ENCODE measurements at regions not wholly inside any gene's neighbourhood (a gene's known extent, or its start where the extent isn't known, plus 50 kb on each side); places are given as distances from the start of the nearest gene placed in this dataset.
A peak's percentile ranks its signal among the peaks of the same experiment; 100 is the strongest.
"Not testable (repeated sequence)": the region's sequence is repeated elsewhere in the genome, so short reads cannot be mapped to it uniquely, and the experiment has no call there.

DNA sequence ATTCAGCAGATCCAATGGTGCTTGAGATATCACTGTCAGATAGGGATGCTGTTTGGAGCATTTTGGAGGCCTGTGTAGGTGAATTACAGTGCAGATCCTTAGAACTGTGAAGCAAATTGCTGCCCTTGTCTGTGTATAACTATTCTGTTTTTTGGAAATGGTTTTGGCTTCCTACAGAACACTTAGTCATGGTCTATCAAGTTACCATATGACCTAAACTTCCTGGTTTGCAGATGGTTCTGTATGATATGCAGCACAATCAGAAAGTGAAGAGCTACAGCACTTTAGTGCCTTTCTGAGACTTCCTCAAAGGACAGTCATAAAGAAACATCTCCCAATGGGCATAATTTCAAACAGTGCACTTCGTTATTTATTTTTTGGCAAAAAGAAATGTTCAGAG lies 688.6 kb downstream of the SH3BGRL start:
- Histone ChIP-seq H3K4me1 (no peaks in the 10 kb centered on the region), H3K9me3 (no peaks in the 10 kb centered on the region), H3K27ac (no peak overlapping the region), H3K4me3 (no peak overlapping the region), H3K27me3 (no peaks in the 10 kb centered on the region), H3K36me3 (no peaks in the 10 kb centered on the region)
- TF ChIP-seq, protein P1, sequence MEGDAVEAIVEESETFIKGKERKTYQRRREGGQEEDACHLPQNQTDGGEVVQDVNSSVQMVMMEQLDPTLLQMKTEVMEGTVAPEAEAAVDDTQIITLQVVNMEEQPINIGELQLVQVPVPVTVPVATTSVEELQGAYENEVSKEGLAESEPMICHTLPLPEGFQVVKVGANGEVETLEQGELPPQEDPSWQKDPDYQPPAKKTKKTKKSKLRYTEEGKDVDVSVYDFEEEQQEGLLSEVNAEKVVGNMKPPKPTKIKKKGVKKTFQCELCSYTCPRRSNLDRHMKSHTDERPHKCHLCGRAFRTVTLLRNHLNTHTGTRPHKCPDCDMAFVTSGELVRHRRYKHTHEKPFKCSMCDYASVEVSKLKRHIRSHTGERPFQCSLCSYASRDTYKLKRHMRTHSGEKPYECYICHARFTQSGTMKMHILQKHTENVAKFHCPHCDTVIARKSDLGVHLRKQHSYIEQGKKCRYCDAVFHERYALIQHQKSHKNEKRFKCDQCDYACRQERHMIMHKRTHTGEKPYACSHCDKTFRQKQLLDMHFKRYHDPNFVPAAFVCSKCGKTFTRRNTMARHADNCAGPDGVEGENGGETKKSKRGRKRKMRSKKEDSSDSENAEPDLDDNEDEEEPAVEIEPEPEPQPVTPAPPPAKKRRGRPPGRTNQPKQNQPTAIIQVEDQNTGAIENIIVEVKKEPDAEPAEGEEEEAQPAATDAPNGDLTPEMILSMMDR (IDR thresholded peaks at IDR 0.05), result no peak
- DNase-seq (no peak), ATAC-seq (no peak)
- intact Hi-C loops (cut with DNase I), result no loop called here

DNA sequence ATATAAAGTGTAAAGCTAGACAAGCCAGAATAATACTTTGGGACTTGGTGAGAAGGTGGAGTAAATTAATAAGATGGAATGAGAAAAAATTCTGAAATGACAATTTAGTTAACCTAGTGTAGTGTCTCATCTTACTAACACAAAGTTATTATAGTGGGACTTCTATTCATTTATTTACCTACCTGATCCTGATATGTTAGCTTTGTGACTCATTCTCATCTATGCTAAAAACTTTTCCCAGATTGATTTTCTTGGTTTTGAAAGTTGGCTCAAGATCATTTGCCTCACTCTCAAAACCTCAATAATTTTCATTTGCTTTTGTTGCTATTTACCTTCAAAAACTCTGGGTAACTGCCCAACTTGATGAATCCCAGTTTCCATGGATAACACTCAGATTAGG lies 698.6 kb downstream of the SH3BGRL start:
- ATAC-seq, result no peak
- TF ChIP-seq, protein P1 (IDR thresholded peaks at IDR 0.05), result no peak

DNA sequence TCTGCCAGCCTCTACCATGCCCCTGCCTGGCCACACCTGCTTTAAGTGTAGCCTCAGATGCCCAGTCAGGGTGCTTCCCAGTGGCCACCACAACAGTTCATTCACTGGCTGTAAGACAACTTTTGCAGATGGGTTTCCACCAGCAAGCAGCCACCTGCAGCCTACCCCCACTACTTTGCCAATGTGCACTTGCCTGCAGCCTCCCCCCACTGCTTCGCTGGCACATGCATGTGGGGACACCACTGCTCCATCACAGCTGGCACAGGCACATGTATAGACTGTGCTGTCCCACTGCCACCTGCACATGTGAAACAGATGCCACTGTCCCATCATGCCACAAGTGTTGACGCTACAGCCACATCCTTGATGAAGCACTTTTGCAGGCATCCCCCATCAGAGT lies 723.9 kb downstream of the SH3BGRL start:
- intact Hi-C loops (cut with DNase I), result no loop called here
- H3K27me3 ChIP-seq, result no peaks in the 10 kb centered on the region
- no peaks in the 10 kb centered on the region for H3K4me1 ChIP-seq
- no peaks in the 10 kb centered on the region for H3K9me3 ChIP-seq
- ATAC-seq (no peak), DNase-seq (no peak)
- TF ChIP-seq, protein P1 (IDR thresholded peaks at IDR 0.05), result no peak
- no peak overlapping the region for H3K27ac ChIP-seq
- no peak overlapping the region for H3K4me3 ChIP-seq
- H3K36me3 ChIP-seq, result no peaks in the 10 kb centered on the region

More for the DNA sequence above, 698.6 kb downstream of the SH3BGRL start:
- no peak overlapping the region for H3K4me3 ChIP-seq
- H3K27ac ChIP-seq, result no peak overlapping the region
- H3K27me3 ChIP-seq, result no peaks in the 10 kb centered on the region
- no peaks in the 10 kb centered on the region for H3K36me3 ChIP-seq
- H3K4me1 ChIP-seq, result no peaks in the 10 kb centered on the region
- H3K9me3 ChIP-seq, result no peaks in the 10 kb centered on the region
- intact Hi-C loops (cut with DNase I), result no loop called here
- no peak for DNase-seq

DNA sequence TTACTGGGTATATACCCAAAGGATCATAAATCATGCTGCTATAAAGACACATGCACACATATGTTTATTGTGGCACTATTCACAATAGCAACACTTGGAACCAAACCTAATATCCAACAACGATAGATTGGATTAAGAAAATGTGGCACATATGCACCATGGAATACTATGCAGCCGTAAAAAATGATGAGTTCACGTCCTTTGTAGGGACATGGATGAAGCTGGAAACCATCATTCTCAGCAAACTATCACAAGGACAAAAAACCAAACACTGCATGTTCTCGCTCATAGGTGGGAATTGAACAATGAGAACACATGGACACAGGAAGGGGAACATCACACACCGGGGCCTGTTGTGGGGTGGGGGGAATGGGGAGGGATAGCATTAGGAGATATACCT lies 744.0 kb downstream of the SH3BGRL start:
- H3K36me3 ChIP-seq; H3K27me3 ChIP-seq; H3K4me3 ChIP-seq; H3K4me1 ChIP-seq; intact Hi-C loops (cut with DNase I); H3K9me3 ChIP-seq; DNase-seq; ATAC-seq; H3K27ac ChIP-seq: not testable (repeated sequence)

DNA sequence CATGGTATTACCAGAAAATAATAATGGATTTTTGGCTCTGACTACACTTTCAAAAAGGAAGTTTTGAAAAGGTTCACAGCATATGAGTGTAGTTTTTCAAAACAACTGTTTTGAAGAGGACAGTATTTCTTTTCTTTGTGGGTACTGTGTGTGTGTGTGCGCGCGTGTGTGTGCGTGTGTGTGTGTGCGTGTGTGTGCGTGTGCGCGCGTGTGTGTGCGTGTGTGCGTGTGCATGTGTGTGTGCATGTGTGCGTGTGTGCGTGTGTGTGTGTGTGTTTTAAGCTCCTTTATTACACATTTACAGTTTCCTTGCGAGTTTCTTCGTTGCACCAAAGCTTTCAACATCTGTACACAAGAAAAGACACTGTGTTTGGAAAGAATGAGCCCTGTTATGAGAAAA lies 755.4 kb downstream of the SH3BGRL start:
- intact Hi-C loops (cut with DNase I), result no loop called here
- H3K27me3 ChIP-seq, result no peaks in the 10 kb centered on the region
- H3K27ac ChIP-seq, result no peak overlapping the region
- no peaks in the 10 kb centered on the region for H3K36me3 ChIP-seq
- no peak for ATAC-seq
- H3K4me3 ChIP-seq, result no peak overlapping the region
- TF ChIP-seq, protein P1 (IDR thresholded peaks at IDR 0.05), result no peak
- H3K9me3 ChIP-seq, result no peaks in the 10 kb centered on the region
- H3K4me1 ChIP-seq, result no peaks in the 10 kb centered on the region
- DNase-seq, result no peak

DNA sequence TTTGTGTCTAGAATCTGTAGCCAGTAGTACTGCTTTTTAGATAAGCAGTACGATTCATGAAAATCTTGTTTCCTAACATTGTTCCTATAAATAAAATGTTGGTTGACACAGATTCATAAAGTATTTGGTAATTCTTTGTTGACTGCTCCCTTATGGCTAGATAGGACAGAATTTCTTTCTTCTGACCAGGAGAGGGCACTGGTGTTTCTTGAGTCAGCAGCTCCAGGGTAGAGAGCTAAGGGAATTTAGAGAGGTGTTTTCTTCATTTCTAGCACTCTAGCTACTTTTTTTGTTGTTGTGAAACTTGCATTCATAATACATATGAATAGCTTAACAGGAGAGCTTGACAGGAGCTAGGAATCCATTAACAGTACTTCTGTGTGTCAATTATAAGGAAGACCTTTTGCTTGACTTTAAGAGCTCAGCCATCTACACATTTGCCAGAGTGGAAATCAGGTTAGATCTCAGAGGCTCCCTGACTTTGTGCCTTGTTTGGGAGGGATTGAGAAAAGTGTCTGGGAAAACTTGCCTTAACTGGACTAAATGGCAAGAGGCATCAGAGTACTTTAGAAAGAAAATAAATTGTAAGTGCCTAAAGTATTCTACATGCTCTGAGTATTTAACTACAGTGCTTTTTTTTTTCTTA lies 756.1 kb downstream of the SH3BGRL start:
- ATAC-seq, result no peak
- H3K36me3 ChIP-seq, result no peaks in the 10 kb centered on the region
- intact Hi-C loops (cut with DNase I), result no loop called here

More for the DNA sequence above, 756.1 kb downstream of the SH3BGRL start:
- Histone ChIP-seq H3K4me1 (no peaks in the 10 kb centered on the region), H3K27ac (no peak overlapping the region), H3K9me3 (no peaks in the 10 kb centered on the region), H3K4me3 (no peak overlapping the region), H3K27me3 (no peaks in the 10 kb centered on the region)
- TF ChIP-seq, protein P1 (IDR thresholded peaks at IDR 0.05), result peak; percentile 26
- no peak for DNase-seq

All from upper lobe of right lung (tissue), 1 donor.